NCI-H1105 (cell line): ENCODE measurements at regions not wholly inside any gene's neighbourhood (a gene's known extent, or its start where the extent isn't known, plus 50 kb on each side); places are given as distances from the start of the nearest gene placed in this dataset.

Source experiments
- DNase-seq: peaks from one replicate; lab custom pipeline; 2025; lab: John Stamatoyannopoulos, UW

- no peak for DNase-seq
Measured at GRCh38 chrX:4249401-4249800, 536.0 kb upstream of the PRKX start.

GRCh38 chrX:4243759-4244158, 530.3 kb upstream of the PRKX start:
- no peak for DNase-seq

- no peak for DNase-seq
Measured at GRCh38 chrX:4240541-4241194, 527.2 kb upstream of the PRKX start.

- DNase-seq: no peak
Measured at GRCh38 chrX:4239650-4240540, 526.4 kb upstream of the PRKX start.

GRCh38 chrX:4238916-4239315, 525.5 kb upstream of the PRKX start:
- DNase-seq: no peak

- DNase-seq: no peak
Measured at GRCh38 chrX:4225086-4225485, 511.6 kb upstream of the PRKX start.

GRCh38 chrX:4206941-4207340, 493.5 kb upstream of the PRKX start:
- DNase-seq: no peak

GRCh38 chrX:4197971-4198370, 484.5 kb upstream of the PRKX start:
- no peak for DNase-seq

- no peak for DNase-seq
Measured at GRCh38 chrX:4193500-4194155, 480.2 kb upstream of the PRKX start.

- no peak for DNase-seq
Measured at GRCh38 chrX:4186331-4186730, 472.9 kb upstream of the PRKX start.

- no peak for DNase-seq
Measured at GRCh38 chrX:4185086-4185485, 471.6 kb upstream of the PRKX start.

- no peak for DNase-seq
Measured at GRCh38 chrX:4182408-4182806, 469.0 kb upstream of the PRKX start.

- no peak for DNase-seq
Measured at GRCh38 chrX:4181782-4182407, 468.4 kb upstream of the PRKX start.

GRCh38 chrX:4179031-4179430, 465.6 kb upstream of the PRKX start:
- no peak for DNase-seq

- no peak for DNase-seq
Measured at GRCh38 chrX:4175221-4175620, 461.8 kb upstream of the PRKX start.

GRCh38 chrX:4173743-4174142, 460.3 kb upstream of the PRKX start:
- no peak for DNase-seq

- DNase-seq: no peak
Measured at GRCh38 chrX:4151798-4152197, 438.3 kb upstream of the PRKX start.

GRCh38 chrX:4150259-4150658, 436.8 kb upstream of the PRKX start:
- DNase-seq: no peak

- DNase-seq: no peak
Measured at GRCh38 chrX:4129626-4130025, 416.2 kb upstream of the PRKX start.

- DNase-seq: no peak
Measured at GRCh38 chrX:4118666-4119530, 405.4 kb upstream of the PRKX start.

- DNase-seq: no peak
Measured at GRCh38 chrX:4110964-4111363, 397.5 kb upstream of the PRKX start.

- DNase-seq: no peak
Measured at GRCh38 chrX:4094926-4095325, 381.5 kb upstream of the PRKX start.
